ENCODE measurements at regions not wholly inside any gene's neighbourhood (a gene's known extent, or its start where the extent isn't known, plus 50 kb on each side); places are given as distances from the start of the nearest gene placed in this dataset.

DNA sequence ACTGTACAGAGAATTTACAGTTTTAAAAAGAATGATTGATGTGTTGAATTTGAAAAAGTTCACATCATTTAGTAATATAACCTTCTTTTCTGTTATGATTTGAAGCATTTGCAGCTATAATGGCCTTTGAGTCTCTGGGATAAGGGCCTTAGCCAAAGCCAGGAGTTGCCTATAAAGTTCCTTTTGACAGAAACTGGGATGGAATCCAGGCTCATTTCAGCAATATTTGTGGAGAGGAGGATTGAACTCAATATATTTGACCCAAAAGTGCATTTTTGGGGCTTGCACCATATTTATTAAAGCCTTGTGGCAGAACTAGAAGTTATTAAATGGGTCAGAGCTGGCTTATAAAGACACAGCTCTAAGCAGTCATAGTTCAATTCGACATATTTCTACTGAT lies 348.7 kb upstream of the EPHA3 start:
- H3K9ac ChIP-seq (ENCODE audit: low read length in 3 of 3) = no peak overlapping the region
- FAIRE-seq (no peak), DNase-seq (peak in 1 of 5 donors; percentile 33)
- no peak for TF ChIP-seq CTCF (IDR thresholded peaks at IDR 0.05; ENCODE audit: borderline replicate concordance, extremely low read depth, insufficient read depth)
- peaks cover 0 to 2% (median 0%) of the 10 kb centered on the region in 3 donors for H3K9me3 ChIP-seq (ENCODE audit: control insufficient read depth in 2 of 3, insufficient read depth in 1 of 3, low read length in 3 of 3)
- H3K4me1 ChIP-seq (ENCODE audit: control insufficient read depth in 2 of 3, insufficient read depth in 2 of 3, low read depth in 1 of 3, low read length in 3 of 3) = no peaks in the 10 kb centered on the region
- no peak overlapping the region for H3K27ac ChIP-seq (ENCODE audit: low read depth in 2 of 2, low read length in 2 of 2)
- H3K36me3 ChIP-seq (ENCODE audit: control insufficient read depth in 2 of 3, insufficient read depth in 3 of 3, low read length in 3 of 3) = no peaks in the 10 kb centered on the region
- no peaks in the 10 kb centered on the region for H3K27me3 ChIP-seq (ENCODE audit: control insufficient read depth, insufficient read depth, low read length)
- intact Hi-C loops (cut with DNase I) = no loop called here
- H3K4me3 ChIP-seq (ENCODE audit: low read length in 3 of 3) = no peak overlapping the region

- H3K4me1 ChIP-seq (ENCODE audit: control insufficient read depth in 2 of 3, insufficient read depth in 2 of 3, low read depth in 1 of 3, low read length in 3 of 3) = no peaks in the 10 kb centered on the region
- H3K27ac ChIP-seq (ENCODE audit: low read depth in 2 of 2, low read length in 2 of 2) = no peak overlapping the region
- intact Hi-C loops (cut with DNase I) = no loop called here
- no peaks in the 10 kb centered on the region for H3K36me3 ChIP-seq (ENCODE audit: control insufficient read depth in 2 of 3, insufficient read depth in 3 of 3, low read length in 3 of 3)
- FAIRE-seq (no peak), DNase-seq (no peak)
- H3K9me3 ChIP-seq (ENCODE audit: control insufficient read depth in 2 of 3, insufficient read depth in 1 of 3, low read length in 3 of 3) = no peaks in the 10 kb centered on the region
- TF ChIP-seq CTCF (IDR thresholded peaks at IDR 0.05; ENCODE audit: borderline replicate concordance, extremely low read depth, insufficient read depth) = no peak
- no peaks in the 10 kb centered on the region for H3K27me3 ChIP-seq (ENCODE audit: control insufficient read depth, insufficient read depth, low read length)
- no peak overlapping the region for H3K9ac ChIP-seq (ENCODE audit: low read length in 3 of 3)
- no peak overlapping the region for H3K4me3 ChIP-seq (ENCODE audit: low read length in 3 of 3)
These were observed 339.7 kb upstream of the EPHA3 start for GRCh38 chr3:88767746-88768145.

- DNase-seq = peak in 1 of 5 donors; percentile 4
- no peaks in the 10 kb centered on the region for H3K27me3 ChIP-seq (ENCODE audit: control insufficient read depth, insufficient read depth, low read length)
- no peaks in the 10 kb centered on the region for H3K9me3 ChIP-seq (ENCODE audit: control insufficient read depth in 2 of 3, insufficient read depth in 1 of 3, low read length in 3 of 3)
- H3K9ac ChIP-seq (ENCODE audit: low read length in 3 of 3) = no peak overlapping the region
- no peak for FAIRE-seq
- intact Hi-C loops (cut with DNase I) = no loop called here
- no peak overlapping the region for H3K27ac ChIP-seq (ENCODE audit: low read depth in 2 of 2, low read length in 2 of 2)
- H3K4me3 ChIP-seq (ENCODE audit: low read length in 3 of 3) = no peak overlapping the region
- H3K36me3 ChIP-seq (ENCODE audit: control insufficient read depth in 2 of 3, insufficient read depth in 3 of 3, low read length in 3 of 3) = no peaks in the 10 kb centered on the region
- no peaks in the 10 kb centered on the region for H3K4me1 ChIP-seq (ENCODE audit: control insufficient read depth in 2 of 3, insufficient read depth in 2 of 3, low read depth in 1 of 3, low read length in 3 of 3)
- no peak for TF ChIP-seq CTCF (IDR thresholded peaks at IDR 0.05; ENCODE audit: borderline replicate concordance, extremely low read depth, insufficient read depth)
These were observed 333.7 kb upstream of the EPHA3 start for GRCh38 chr3:88773766-88774165.

DNA sequence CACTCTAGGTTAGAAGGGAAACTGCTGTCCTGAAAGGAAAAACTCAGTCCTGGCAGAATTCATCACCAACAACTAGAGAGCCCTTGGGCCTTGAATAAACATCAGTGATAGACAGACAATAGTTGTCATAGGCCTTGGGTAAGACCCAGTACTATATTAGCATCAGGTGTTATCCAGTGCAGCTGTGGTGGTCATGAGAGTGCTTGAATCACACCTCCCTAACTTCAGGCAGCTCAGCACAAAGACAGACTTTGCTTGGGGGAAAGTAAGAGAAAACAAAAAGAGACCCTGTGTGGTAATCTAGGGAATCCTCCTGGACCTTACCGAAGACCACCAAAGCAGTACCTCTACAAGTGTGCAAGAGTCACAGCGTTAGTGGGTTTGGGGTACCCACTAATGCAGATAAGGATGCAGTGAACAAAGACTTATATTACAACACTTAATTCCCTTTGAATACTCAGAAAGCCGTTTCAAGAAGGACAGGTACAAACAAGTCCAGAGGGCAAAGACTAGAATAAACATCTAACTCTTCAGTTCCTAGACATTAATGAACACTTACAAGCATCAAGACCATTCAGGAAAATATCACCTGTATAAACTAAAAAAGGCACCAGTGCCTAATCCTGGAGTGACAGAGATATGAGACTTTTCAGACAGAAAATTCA lies 332.3 kb upstream of the EPHA3 start:
- Histone ChIP-seq H3K4me3 (ENCODE audit: low read length in 3 of 3) (no peak overlapping the region), H3K9ac (ENCODE audit: low read length in 3 of 3) (no peak overlapping the region), H3K27me3 (ENCODE audit: control insufficient read depth, insufficient read depth, low read length) (no peaks in the 10 kb centered on the region), H3K9me3 (ENCODE audit: control insufficient read depth in 2 of 3, insufficient read depth in 1 of 3, low read length in 3 of 3) (no peaks in the 10 kb centered on the region), H3K27ac (ENCODE audit: low read depth in 2 of 2, low read length in 2 of 2) (no peak overlapping the region), H3K4me1 (ENCODE audit: control insufficient read depth in 2 of 3, insufficient read depth in 2 of 3, low read depth in 1 of 3, low read length in 3 of 3) (no peaks in the 10 kb centered on the region), H3K36me3 (ENCODE audit: control insufficient read depth in 2 of 3, insufficient read depth in 3 of 3, low read length in 3 of 3) (no peaks in the 10 kb centered on the region)
- DNase-seq (no peak), FAIRE-seq (no peak)
- no peak for TF ChIP-seq CTCF (IDR thresholded peaks at IDR 0.05; ENCODE audit: borderline replicate concordance, extremely low read depth, insufficient read depth)
- intact Hi-C loops (cut with DNase I) = no loop called here
